OCI-LY7 (cell line): ENCODE measurements at regions not wholly inside any gene's neighbourhood (a gene's known extent, or its start where the extent isn't known, plus 50 kb on each side); places are given as distances from the start of the nearest gene placed in this dataset.

Source experiments
- CTCF ChIP-seq: fragments of 200-600 bp; sonication (generic); conservative IDR thresholded peaks from 2 replicates; pipeline ENCODE4 v1.5.1; 2014; ENCODE audit warnings: mild to moderate bottlenecking, antibody characterized with exemption, low read length, moderate library complexity, mixed read lengths
- EZH2phosphoT487 ChIP-seq: fragments of 200-600 bp; sonication (generic); IDR thresholded peaks from 2 replicates; pipeline ENCODE4 v1.6.1; 2018; ENCODE audit warnings: low read depth, borderline replicate concordance, mild to moderate bottlenecking, mixed run types, antibody characterized with exemption, low read length, moderate library complexity, mixed read lengths

- TF ChIP-seq CTCF: no peak
- TF ChIP-seq EZH2phosphoT487: no peak
Measured at GRCh38 chr11:91935120-91935519, 289.5 kb upstream of the FAT3 start.
